ENCODE measurements at regions not wholly inside any gene's neighbourhood (a gene's known extent, or its start where the extent isn't known, plus 50 kb on each side); places are given as distances from the start of the nearest gene placed in this dataset.

GRCh38 chr2:137893145-137893544, 71.1 kb upstream of the HNMT start:
- no peak for TF ChIP-seq CTCF (IDR thresholded peaks at IDR 0.05; ENCODE audit: insufficient read depth, low read length, missing control alignments)
- CTCF ChIA-PET = no interaction called here
- POLR2A ChIA-PET = no interaction called here
- H3K4me3 ChIP-seq (ENCODE audit: low read depth, low read length) = no peak overlapping the region
- no peak for DNase-seq (ENCODE audit: low read depth, low spot score)

GRCh38 chr2:137896467-137896866, 67.8 kb upstream of the HNMT start:
- DNase-seq (ENCODE audit: low read depth, low spot score) = no peak
- no peak for TF ChIP-seq CTCF (IDR thresholded peaks at IDR 0.05; ENCODE audit: insufficient read depth, low read length, missing control alignments)
- H3K4me3 ChIP-seq (ENCODE audit: low read depth, low read length) = no peak overlapping the region
- CTCF ChIA-PET = no interaction called here
- POLR2A ChIA-PET = no interaction called here

GRCh38 chr2:137897082-137897481, 67.2 kb upstream of the HNMT start:
- TF ChIP-seq CTCF (IDR thresholded peaks at IDR 0.05; ENCODE audit: insufficient read depth, low read length, missing control alignments) = no peak
- CTCF ChIA-PET = no interaction called here
- H3K4me3 ChIP-seq (ENCODE audit: low read depth, low read length) = no peak overlapping the region
- POLR2A ChIA-PET = no interaction called here
- no peak for DNase-seq (ENCODE audit: low read depth, low spot score)

GRCh38 chr2:137900421-137901141, 63.7 kb upstream of the HNMT start:
- POLR2A ChIA-PET = no interaction called here
- TF ChIP-seq CTCF (IDR thresholded peaks at IDR 0.05; ENCODE audit: insufficient read depth, low read length, missing control alignments) = no peak
- no peak for DNase-seq (ENCODE audit: low read depth, low spot score)
- H3K4me3 ChIP-seq (ENCODE audit: low read depth, low read length) = no peak overlapping the region
- CTCF ChIA-PET = interaction anchor here (0.9 kb wide), 1 partner anchor 51 kb away, joined by 3 read pairs; no protein-coding TSS in a partner anchor

- peak; percentile 16 for TF ChIP-seq CTCF (IDR thresholded peaks at IDR 0.05; ENCODE audit: insufficient read depth, low read length, missing control alignments)
- H3K4me3 ChIP-seq (ENCODE audit: low read depth, low read length) = no peak overlapping the region
- ChIA-PET POLR2A (no interaction called here), CTCF (interaction anchor here (1.3 to 6.8 kb wide), 6 partner anchors 180 to 922 kb away, joined by 4 to 62 read pairs (median 14); no protein-coding TSS in a partner anchor)
- DNase-seq (ENCODE audit: low read depth, low spot score) = no peak
These were observed 53.6 kb upstream of the HNMT start for GRCh38 chr2:137910641-137911040.

- TF ChIP-seq CTCF (IDR thresholded peaks at IDR 0.05; ENCODE audit: insufficient read depth, low read length, missing control alignments) = no peak
- H3K4me3 ChIP-seq (ENCODE audit: low read depth, low read length) = no peak overlapping the region
- ChIA-PET CTCF (interaction anchor here (1.1 to 6.8 kb wide), 6 partner anchors 173 to 914 kb away, joined by 3 to 62 read pairs (median 16); no protein-coding TSS in a partner anchor), POLR2A (no interaction called here)
- DNase-seq (ENCODE audit: low read depth, low spot score) = no peak
These were observed 51.9 kb upstream of the HNMT start for GRCh38 chr2:137912371-137912770.

All from AG04449 (cell line).